ENCODE measurements at regions not wholly inside any gene's neighbourhood (a gene's known extent, or its start where the extent isn't known, plus 50 kb on each side); places are given as distances from the start of the nearest gene placed in this dataset.

GRCh38 chr20:48458601-48459385 lies 369.0 kb downstream of the PREX1 start:
- Histone ChIP-seq H3K27me3 (no peaks in the 10 kb centered on the region), H3K4me3 (no peak overlapping the region), H3K36me3 (no peaks in the 10 kb centered on the region), H3K27ac (no peak overlapping the region), H3K4me1 (ENCODE audit: low read depth) (peaks cover 5% of the 10 kb centered on the region), H3K9me3 (ENCODE audit: low read depth) (no peaks in the 10 kb centered on the region)
- DNase-seq (ENCODE audit: low read depth in 1 of 2, low spot score in 1 of 2) = no peak
- TF ChIP-seq CTCF (IDR thresholded peaks at IDR 0.05; ENCODE audit: low read depth, low read length) = no peak

- Histone ChIP-seq H3K27me3 (no peaks in the 10 kb centered on the region), H3K4me1 (ENCODE audit: low read depth) (peaks cover 5% of the 10 kb centered on the region), H3K27ac (no peak overlapping the region), H3K36me3 (no peaks in the 10 kb centered on the region), H3K9me3 (ENCODE audit: low read depth) (no peaks in the 10 kb centered on the region), H3K4me3 (no peak overlapping the region)
- DNase-seq (ENCODE audit: low read depth in 1 of 2, low spot score in 1 of 2) = no peak
- no peak for TF ChIP-seq CTCF (IDR thresholded peaks at IDR 0.05; ENCODE audit: low read depth, low read length)
Observed at GRCh38 chr20:48458003-48458377, 369.8 kb downstream of the PREX1 start.

GRCh38 chr20:48457193-48458002 lies 370.4 kb downstream of the PREX1 start:
- Histone ChIP-seq H3K4me1 (ENCODE audit: low read depth) (peaks cover 5% of the 10 kb centered on the region), H3K36me3 (no peaks in the 10 kb centered on the region), H3K4me3 (no peak overlapping the region), H3K9me3 (ENCODE audit: low read depth) (no peaks in the 10 kb centered on the region), H3K27ac (no peak overlapping the region), H3K27me3 (no peaks in the 10 kb centered on the region)
- no peak for TF ChIP-seq CTCF (IDR thresholded peaks at IDR 0.05; ENCODE audit: low read depth, low read length)
- no peak for DNase-seq (ENCODE audit: low read depth in 1 of 2, low spot score in 1 of 2)

GRCh38 chr20:48456366-48457192 lies 371.2 kb downstream of the PREX1 start:
- no peak for TF ChIP-seq CTCF (IDR thresholded peaks at IDR 0.05; ENCODE audit: low read depth, low read length)
- H3K4me1 ChIP-seq (ENCODE audit: low read depth) = peaks cover 5% of the 10 kb centered on the region
- DNase-seq (ENCODE audit: low read depth in 1 of 2, low spot score in 1 of 2) = no peak
- no peaks in the 10 kb centered on the region for H3K36me3 ChIP-seq
- H3K9me3 ChIP-seq (ENCODE audit: low read depth) = no peaks in the 10 kb centered on the region
- H3K27ac ChIP-seq = no peak overlapping the region
- H3K4me3 ChIP-seq = no peak overlapping the region
- no peaks in the 10 kb centered on the region for H3K27me3 ChIP-seq

- TF ChIP-seq CTCF (IDR thresholded peaks at IDR 0.05; ENCODE audit: low read depth, low read length) = no peak
- Histone ChIP-seq H3K4me1 (ENCODE audit: low read depth) (peaks cover 5% of the 10 kb centered on the region), H3K4me3 (no peak overlapping the region), H3K36me3 (no peaks in the 10 kb centered on the region), H3K27me3 (no peaks in the 10 kb centered on the region), H3K9me3 (ENCODE audit: low read depth) (no peaks in the 10 kb centered on the region), H3K27ac (no peak overlapping the region)
- peak in 1 of 2 donors; percentile 29 for DNase-seq (ENCODE audit: low read depth in 1 of 2, low spot score in 1 of 2)
Observed at GRCh38 chr20:48455651-48456365, 372.0 kb downstream of the PREX1 start.
